Amniotic stem cell (primary cell): ENCODE measurements at regions not wholly inside any gene's neighbourhood (a gene's known extent, or its start where the extent isn't known, plus 50 kb on each side); places are given as distances from the start of the nearest gene placed in this dataset.
"Not testable (repeated sequence)": the region's sequence is repeated elsewhere in the genome, so short reads cannot be mapped to it uniquely, and the experiment has no call there.

Experiments
- DNase-seq: peaks from one replicate; lab custom pipeline; 2025; lab: John Stamatoyannopoulos, UW

GRCh38 chr10:36448760-36449691, 676.4 kb upstream of the ANKRD30A start:
- DNase-seq, result no peak

DNA sequence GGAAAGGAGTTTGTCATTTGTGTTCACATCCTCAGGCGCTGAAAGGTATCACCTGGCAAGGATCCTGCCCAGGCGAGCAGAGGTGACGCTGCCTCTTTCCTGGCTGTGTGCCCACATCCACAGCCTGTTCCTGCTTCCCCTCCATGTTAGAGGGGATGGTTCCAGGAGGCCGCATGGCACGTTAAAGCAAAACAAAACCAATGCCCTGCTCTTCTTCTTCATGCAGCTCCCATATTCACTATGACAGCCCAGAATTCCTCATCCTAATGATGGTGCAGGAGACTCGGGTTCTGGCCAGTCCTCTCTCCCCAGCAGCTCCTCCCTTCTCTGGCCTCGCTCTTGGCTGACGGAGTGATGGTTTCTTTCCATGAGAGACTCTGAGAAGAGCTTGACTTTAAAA, 678.5 kb upstream of the ANKRD30A start:
- DNase-seq, result no peak

- DNase-seq, result peak; percentile 16
Measured at GRCh38 chr10:36443233-36443632, 682.2 kb upstream of the ANKRD30A start.

GRCh38 chr10:36441557-36441956, 683.8 kb upstream of the ANKRD30A start:
- DNase-seq, result no peak

DNA sequence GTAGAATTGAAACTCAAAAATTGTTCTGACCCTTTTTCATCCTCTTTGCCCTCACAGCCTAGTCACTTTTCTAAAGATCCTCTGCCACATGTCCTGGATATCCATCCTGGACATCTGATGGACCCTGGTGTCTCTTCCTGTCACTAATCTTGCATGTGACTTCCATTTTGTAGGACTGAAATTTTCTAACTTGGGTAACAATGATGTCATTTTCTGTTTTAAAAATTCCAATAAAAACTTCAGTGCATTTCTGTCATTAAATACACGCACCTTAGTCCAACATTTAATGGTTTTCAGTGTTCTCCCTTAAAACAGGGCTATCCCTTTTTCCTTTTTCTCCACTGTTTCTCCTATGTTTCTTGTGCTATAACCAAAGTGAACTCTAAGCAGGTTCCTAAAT, 684.9 kb upstream of the ANKRD30A start:
- DNase-seq, result no peak

- no peak for DNase-seq
Measured at GRCh38 chr10:36437367-36437766, 688.0 kb upstream of the ANKRD30A start.

- DNase-seq, result no peak
Measured at GRCh38 chr10:36428507-36428906, 696.9 kb upstream of the ANKRD30A start.

DNA sequence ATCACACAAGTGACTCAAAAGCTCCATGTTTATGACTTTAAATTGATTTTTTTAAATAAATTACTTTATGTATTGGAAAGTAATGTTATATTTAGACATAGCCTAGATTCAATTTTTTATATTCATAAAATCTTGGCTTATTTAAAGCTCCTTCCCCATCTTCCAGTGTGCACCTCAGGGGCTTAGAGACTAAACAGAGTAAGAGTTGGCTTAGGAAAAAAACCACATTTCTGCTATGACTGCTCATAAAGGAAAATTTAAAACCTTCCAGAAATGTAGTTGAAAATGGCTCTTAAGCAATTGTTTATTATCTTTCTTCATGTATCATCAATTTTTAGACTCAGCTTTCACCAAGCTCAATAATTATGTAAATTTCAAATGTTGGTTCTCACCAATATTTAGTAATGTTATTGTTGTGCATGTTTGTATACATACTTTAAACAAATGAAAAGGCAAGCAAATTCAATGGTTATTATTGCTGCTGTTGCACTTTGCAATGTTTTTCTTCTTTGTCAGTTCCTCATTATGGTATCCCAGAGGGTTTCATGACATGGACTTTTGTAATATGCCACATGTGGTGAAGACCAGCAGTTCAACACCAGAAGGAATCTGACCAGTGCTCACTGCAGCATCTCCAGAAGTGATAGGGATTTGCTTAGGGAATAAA, 700.1 kb upstream of the ANKRD30A start:
- DNase-seq, result no peak

GRCh38 chr10:36424502-36424901, 700.9 kb upstream of the ANKRD30A start:
- DNase-seq, result no peak

- no peak for DNase-seq
Measured at GRCh38 chr10:36423821-36424248, 701.6 kb upstream of the ANKRD30A start.

DNA sequence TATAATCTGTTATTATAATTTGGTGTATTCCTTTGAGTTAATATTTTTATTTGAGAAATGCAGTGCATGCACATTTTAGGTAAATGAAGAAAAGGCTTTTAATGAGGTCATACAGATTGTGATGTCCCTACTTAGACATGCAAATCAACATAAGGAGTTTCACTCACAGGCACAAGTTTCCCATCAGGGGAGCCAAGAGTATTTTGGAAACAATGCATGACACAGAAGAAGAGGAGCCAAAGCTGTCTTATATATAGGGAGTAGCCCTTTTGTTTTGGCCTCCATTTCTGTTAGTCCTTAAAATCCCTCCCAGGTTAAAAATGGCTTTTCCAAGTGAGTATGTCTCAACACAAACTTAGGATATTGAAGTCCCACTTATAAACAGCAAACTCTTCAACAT, 703.4 kb upstream of the ANKRD30A start:
- DNase-seq, result no peak

DNA sequence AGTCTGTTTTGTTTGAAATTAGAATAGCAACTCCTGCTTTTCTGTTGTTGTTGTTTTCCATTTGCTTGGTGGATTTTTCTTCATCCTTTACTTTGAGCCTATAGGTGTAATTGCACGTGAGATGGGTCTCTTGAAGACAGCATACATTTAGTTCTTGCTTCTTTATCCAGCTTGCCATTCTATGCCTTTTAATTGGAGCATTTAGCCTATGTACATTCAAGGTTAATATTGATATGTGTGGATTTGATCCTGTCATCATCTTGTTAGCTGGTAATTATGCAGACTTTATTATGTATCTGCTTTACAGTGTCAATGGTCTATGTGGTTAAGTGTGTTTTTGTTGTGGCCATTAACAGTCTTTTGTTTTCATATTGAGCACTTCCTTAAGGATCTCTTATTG, 708.9 kb upstream of the ANKRD30A start:
- no peak for DNase-seq

- DNase-seq, result no peak
Measured at GRCh38 chr10:36412942-36413341, 712.5 kb upstream of the ANKRD30A start.

DNA sequence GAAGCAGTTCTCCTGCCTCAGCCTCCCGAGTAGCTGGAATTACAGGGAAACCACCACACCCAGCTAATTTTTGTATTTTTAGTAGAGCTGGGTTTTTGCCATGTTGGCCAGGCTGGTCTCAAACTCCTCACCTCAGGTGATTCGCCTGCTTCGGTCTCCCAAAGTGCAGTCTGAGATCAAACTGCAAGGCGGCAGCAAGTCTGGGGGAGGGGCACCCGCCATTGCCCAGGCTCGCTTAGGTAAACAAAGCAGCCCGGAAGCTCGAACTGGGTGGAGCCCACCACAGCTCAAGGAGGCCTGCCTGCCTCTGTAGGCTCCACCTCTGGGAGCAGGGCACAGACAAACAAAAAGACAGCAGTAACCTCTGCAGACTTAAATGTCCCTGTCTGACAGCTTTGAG, 725.2 kb upstream of the ANKRD30A start:
- DNase-seq, result not testable (repeated sequence)

DNA sequence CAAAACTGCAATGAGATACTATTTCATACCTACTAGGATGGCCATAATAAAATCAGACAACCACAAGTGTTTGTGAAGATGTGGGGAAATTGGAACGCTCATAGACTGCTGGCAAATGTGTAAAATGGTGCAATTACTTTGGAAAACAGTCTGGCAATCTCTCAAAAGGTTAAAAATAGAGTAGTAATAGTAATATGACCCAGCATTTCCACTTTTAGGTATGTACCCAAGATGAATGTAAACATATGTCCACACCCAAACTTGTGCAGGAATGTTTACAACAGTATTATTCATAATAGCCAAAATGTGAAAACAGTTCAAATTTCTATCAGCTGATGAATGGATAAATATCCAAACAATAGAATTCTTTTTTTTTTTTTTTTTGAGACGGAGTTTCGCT, 731.6 kb upstream of the ANKRD30A start:
- DNase-seq, result no peak

DNA sequence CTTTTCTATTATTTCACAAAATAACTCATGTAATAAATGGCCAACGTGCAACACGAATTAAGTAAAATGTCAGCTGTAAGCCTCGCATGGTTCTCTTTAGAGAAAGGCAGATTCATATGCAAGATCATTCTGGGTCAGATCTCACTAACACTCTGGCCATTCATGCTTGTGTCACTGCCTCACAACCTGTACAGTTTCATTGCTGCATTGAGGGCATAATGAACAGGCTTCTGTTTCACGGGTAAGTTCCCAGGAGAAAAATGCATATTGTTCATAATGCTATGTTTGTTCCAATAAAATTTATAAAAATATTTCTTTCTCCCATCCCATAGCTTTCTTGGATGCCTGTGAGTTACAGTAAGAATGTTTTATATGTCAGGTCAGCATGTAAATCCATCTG, 734.0 kb upstream of the ANKRD30A start:
- no peak for DNase-seq

GRCh38 chr10:36390221-36390620, 735.2 kb upstream of the ANKRD30A start:
- no peak for DNase-seq

DNA sequence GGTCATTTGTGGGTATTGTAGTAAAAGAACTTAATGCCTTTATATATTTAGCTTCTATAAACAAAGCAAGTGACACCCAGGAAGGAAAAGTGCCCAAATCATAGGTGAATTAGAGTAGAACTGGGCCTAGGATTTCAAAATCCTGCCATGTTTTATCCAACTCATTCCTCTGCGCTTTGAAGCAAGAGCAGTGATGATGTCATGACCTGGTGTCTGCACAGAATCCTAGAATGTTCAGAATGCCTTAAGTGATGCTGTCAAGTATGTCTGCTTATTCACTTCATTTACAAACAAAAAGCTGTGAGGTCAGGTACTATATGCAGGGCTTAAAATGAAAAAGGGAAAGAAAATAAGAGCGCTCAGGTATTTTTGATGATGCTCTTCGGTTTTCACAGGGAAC, 737.2 kb upstream of the ANKRD30A start:
- no peak for DNase-seq

- DNase-seq, result no peak
Measured at GRCh38 chr10:36385693-36386092, 739.7 kb upstream of the ANKRD30A start.

GRCh38 chr10:36383349-36383748, 741.3 kb upstream of the FZD8 start:
- no peak for DNase-seq

DNA sequence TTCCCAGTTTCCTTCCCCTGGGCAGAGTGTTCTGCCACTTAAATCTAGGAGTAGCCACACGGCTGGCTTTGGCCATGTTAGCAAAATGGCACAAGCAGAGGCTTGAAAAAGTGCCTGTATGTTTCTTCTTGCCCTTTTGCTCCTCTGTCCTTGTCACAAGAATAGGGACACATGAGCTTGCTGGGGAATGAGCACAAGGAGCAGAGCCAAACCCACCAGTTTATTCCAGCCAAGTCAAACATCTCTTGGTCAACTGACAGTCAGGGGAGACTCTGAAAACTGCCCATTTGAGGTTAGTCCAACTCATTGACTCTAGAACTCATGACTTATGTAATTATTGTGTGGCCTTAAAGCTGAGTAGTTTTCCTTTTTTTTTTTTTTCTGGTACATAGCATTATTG, 739.7 kb upstream of the FZD8 start:
- no peak for DNase-seq

DNA sequence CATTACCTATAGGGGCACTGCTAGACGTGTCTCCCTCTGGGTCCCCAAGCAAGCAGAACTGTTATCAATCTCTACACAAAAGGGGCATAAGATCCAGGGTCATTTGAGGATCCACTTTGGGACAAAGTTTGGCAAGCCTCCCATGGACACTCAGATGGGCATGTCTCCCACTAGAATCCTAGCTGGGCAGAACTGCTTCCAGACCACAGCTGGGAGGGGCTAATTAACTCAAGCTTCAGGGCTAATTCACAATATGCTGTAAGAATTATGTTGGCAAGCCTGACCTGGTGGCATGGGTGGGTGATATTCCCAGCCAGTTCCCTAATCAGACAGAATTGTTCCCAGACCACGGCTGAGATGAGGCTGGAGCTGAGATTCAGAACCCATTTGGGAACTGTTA, 738.4 kb upstream of the FZD8 start:
- DNase-seq, result no peak

- DNase-seq, result no peak
Measured at GRCh38 chr10:36375107-36375506, 733.0 kb upstream of the FZD8 start.
